Naive thymus-derived CD4-positive, alpha-beta T cell (primary cell): ENCODE measurements at regions not wholly inside any gene's neighbourhood (a gene's known extent, or its start where the extent isn't known, plus 50 kb on each side); places are given as distances from the start of the nearest gene placed in this dataset.
A peak's percentile ranks its signal among the peaks of the same experiment; 100 is the strongest.

Source experiments
- ATAC-seq: fragments of 150-1000 bp; cut with Tn5 transposase; 2 replicates; pipeline ENCODE4 v1.10.0; 2021; ENCODE audit warnings: mild to moderate bottlenecking, moderate library complexity
- CTCF ChIA-PET: fragments of 350-600 bp; sonication (Branson Sonifier 250); formaldehyde crosslinking; loops from one replicate; lab custom pipeline; 2021; ENCODE audit warnings: antibody characterized with exemption; lab: Charles Lee
- POLR2A ChIA-PET: fragments of 350-600 bp; sonication (Branson Sonifier 250); formaldehyde crosslinking; loops from one replicate; lab custom pipeline; 2021; ENCODE audit warnings: antibody characterized with exemption, inconsistent platforms; lab: Charles Lee
- DNase-seq, 9 donors: peaks; one replicate each; pipeline versions ENCODE4 v3.0.0 to v3.0.0-alpha.2; 2020 to 2022; ENCODE audit warnings: mixed read lengths in 1 of 9
- H3K27ac ChIP-seq: one replicate; pipeline ENCODE4 v1.7.0; 2013; ENCODE audit warnings: mild to moderate bottlenecking, low read depth, low read length, moderate library complexity
- H3K27me3 ChIP-seq, 2 donors: one replicate each; pipeline ENCODE4 v1.7.0; 2013; ENCODE audit warnings: low read length in 2 of 2, mild to moderate bottlenecking in 2 of 2, moderate library complexity in 2 of 2; ENCODE audit not compliant: control insufficient read depth in 2 of 2, insufficient read depth in 2 of 2
- H3K36me3 ChIP-seq, 3 experiments: 1 replicate in 2 of 3; 2 replicates in 1 of 3; pipeline ENCODE4 v1.7.0; 2013; ENCODE audit warnings: low read length in 3 of 3, mild to moderate bottlenecking in 3 of 3, moderate library complexity in 1 of 3; ENCODE audit not compliant: insufficient read depth in 3 of 3, control insufficient read depth in 2 of 3
- H3K4me1 ChIP-seq, 2 donors: one replicate each; pipeline ENCODE4 v1.7.0; 2013; ENCODE audit warnings: low read length in 2 of 2, mild to moderate bottlenecking in 2 of 2, moderate library complexity in 1 of 2; ENCODE audit not compliant: control insufficient read depth in 2 of 2, insufficient read depth in 2 of 2
- H3K4me3 ChIP-seq: 2 replicates; pipeline ENCODE4 v1.7.0; 2013; ENCODE audit warnings: mild to moderate bottlenecking, low read length
- H3K9me3 ChIP-seq, 3 experiments: 1 replicate in 2 of 3; 2 replicates in 1 of 3; pipeline ENCODE4 v1.7.0; 2013; ENCODE audit warnings: low read length in 3 of 3; ENCODE audit not compliant: control insufficient read depth in 2 of 3
- H3K27ac Mint-ChIP-seq, 9 donors: one replicate each; pipeline ENCODE4 v1.8.0; 2020 to 2022; ENCODE audit warnings: mixed read lengths in 9 of 9, mild to moderate bottlenecking in 8 of 9, moderate library complexity in 5 of 9, inconsistent platforms in 2 of 9
- H3K27me3 Mint-ChIP-seq, 5 donors: one replicate each; pipeline ENCODE4 v1.8.0; 2021 to 2022; ENCODE audit warnings: mixed read lengths in 5 of 5, mild to moderate bottlenecking in 1 of 5
- H3K36me3 Mint-ChIP-seq, 5 donors: one replicate each; pipeline ENCODE4 v1.8.0; 2020 to 2022; ENCODE audit warnings: mixed read lengths in 5 of 5, mild to moderate bottlenecking in 3 of 5, inconsistent platforms in 1 of 5
- H3K4me1 Mint-ChIP-seq, 7 donors: one replicate each; pipeline ENCODE4 v1.8.0; 2020 to 2022; ENCODE audit warnings: mixed read lengths in 7 of 7, mild to moderate bottlenecking in 3 of 7, inconsistent platforms in 1 of 7
- H3K4me3 Mint-ChIP-seq, 10 donors: one replicate each; pipeline ENCODE4 v1.8.0; 2020 to 2022; ENCODE audit warnings: mild to moderate bottlenecking in 10 of 10, mixed read lengths in 10 of 10, moderate library complexity in 6 of 10, inconsistent platforms in 2 of 10
- H3K9me3 Mint-ChIP-seq, 11 donors: one replicate each; pipeline ENCODE4 v1.8.0; 2020 to 2022; ENCODE audit warnings: mixed read lengths in 11 of 11, mild to moderate bottlenecking in 4 of 11, inconsistent platforms in 1 of 11, moderate library complexity in 1 of 11
- intact Hi-C, 2 donors: fragments of 100-400 bp; cut with micrococcal nuclease; formaldehyde crosslinking; loops; one replicate each; pipeline ENCODE4 v1.15.1; 2023

GRCh38 chr14:105853907-105854599, 327.7 kb downstream of the TMEM121 start:
- peaks cover 0 to 7% (median 0%) of the 10 kb centered on the region in 5 donors for H3K27me3 Mint-ChIP-seq
- Histone ChIP-seq H3K27ac (no peak overlapping the region), H3K36me3 (no peaks in the 10 kb centered on the region), H3K4me3 (no peak overlapping the region), H3K9me3 (no peaks in the 10 kb centered on the region), H3K4me1 (peaks cover 0 to 40% of the 10 kb centered on the region in 2 donors), H3K27me3 (no peaks in the 10 kb centered on the region)
- H3K9me3 Mint-ChIP-seq, result peaks cover 0 to 2% (median 0%) of the 10 kb centered on the region in 11 donors
- ATAC-seq, result no peak
- CTCF ChIA-PET, result no interaction called here
- peaks cover 0 to 2% (median 0%) of the 10 kb centered on the region in 5 donors for H3K36me3 Mint-ChIP-seq
- DNase-seq, result no peak
- POLR2A ChIA-PET, result no interaction called here
- intact Hi-C loops, result no loop called here
- peaks cover 0 to 13% (median 0%) of the 10 kb centered on the region in 7 donors for H3K4me1 Mint-ChIP-seq
- no peak overlapping the region for H3K4me3 Mint-ChIP-seq
- H3K27ac Mint-ChIP-seq, result no peak overlapping the region

GRCh38 chr14:105854600-105855245, 328.3 kb downstream of the TMEM121 start:
- peaks cover 0 to 2% (median 0%) of the 10 kb centered on the region in 5 donors for H3K36me3 Mint-ChIP-seq
- no peaks in the 10 kb centered on the region for H3K9me3 ChIP-seq
- CTCF ChIA-PET, result no interaction called here
- H3K27me3 ChIP-seq, result no peaks in the 10 kb centered on the region
- H3K4me3 Mint-ChIP-seq, result no peak overlapping the region
- intact Hi-C loops, result no loop called here
- peaks cover 0 to 7% (median 0%) of the 10 kb centered on the region in 5 donors for H3K27me3 Mint-ChIP-seq
- H3K4me3 ChIP-seq, result no peak overlapping the region
- POLR2A ChIA-PET, result no interaction called here
- H3K27ac ChIP-seq, result no peak overlapping the region
- ATAC-seq, result no peak
- peak overlapping the region in 1 of 9 donors; percentile 59 for H3K27ac Mint-ChIP-seq
- peak in 1 of 9 donors; percentile 14 for DNase-seq
- peaks cover 0 to 15% (median 0%) of the 10 kb centered on the region in 7 donors for H3K4me1 Mint-ChIP-seq
- peaks cover 0 to 2% (median 0%) of the 10 kb centered on the region in 11 donors for H3K9me3 Mint-ChIP-seq
- no peaks in the 10 kb centered on the region for H3K36me3 ChIP-seq
- peaks cover 0 to 45% of the 10 kb centered on the region in 2 donors for H3K4me1 ChIP-seq

- CTCF ChIA-PET, result no interaction called here
- intact Hi-C loops, result no loop called here
- H3K27ac Mint-ChIP-seq, result peak overlapping the region in 2 of 9 donors; percentile 59 to 88
- H3K9me3 Mint-ChIP-seq, result peaks cover 0 to 2% (median 0%) of the 10 kb centered on the region in 11 donors
- no peaks in the 10 kb centered on the region for H3K27me3 ChIP-seq
- ATAC-seq (no peak), DNase-seq (peak in 1 of 9 donors; percentile 19)
- H3K27ac ChIP-seq, result no peak overlapping the region
- no peaks in the 10 kb centered on the region for H3K9me3 ChIP-seq
- H3K27me3 Mint-ChIP-seq, result peaks cover 0 to 11% (median 2%) of the 10 kb centered on the region in 5 donors
- peaks cover 0 to 2% (median 0%) of the 10 kb centered on the region in 5 donors for H3K36me3 Mint-ChIP-seq
- H3K4me3 ChIP-seq, result no peak overlapping the region
- H3K4me1 Mint-ChIP-seq, result peaks cover 0 to 20% (median 0%) of the 10 kb centered on the region in 7 donors
- H3K4me1 ChIP-seq, result peaks cover 0 to 45% of the 10 kb centered on the region in 2 donors
- no peaks in the 10 kb centered on the region for H3K36me3 ChIP-seq
- no peak overlapping the region for H3K4me3 Mint-ChIP-seq
- POLR2A ChIA-PET, result no interaction called here
Measured at GRCh38 chr14:105855246-105855892, 329.0 kb downstream of the TMEM121 start.

- H3K27ac Mint-ChIP-seq, result peak overlapping the region in 2 of 9 donors; percentile 85 to 88
- H3K9me3 ChIP-seq, result no peaks in the 10 kb centered on the region
- H3K4me1 ChIP-seq, result peaks cover 0 to 52% of the 10 kb centered on the region in 2 donors
- peaks cover 0 to 2% (median 0%) of the 10 kb centered on the region in 11 donors for H3K9me3 Mint-ChIP-seq
- intact Hi-C loops, result no loop called here
- H3K36me3 Mint-ChIP-seq, result peaks cover 0 to 4% (median 0%) of the 10 kb centered on the region in 5 donors
- DNase-seq (peak in 2 of 9 donors; percentile 4 to 15), ATAC-seq (no peak)
- ChIA-PET CTCF (no interaction called here), POLR2A (interaction anchor here (0.6 kb wide), 1 partner anchor 21 kb away, joined by 3 read pairs; no protein-coding TSS in a partner anchor)
- peak overlapping the region in 1 of 10 donors; percentile 60 for H3K4me3 Mint-ChIP-seq
- no peaks in the 10 kb centered on the region for H3K27me3 ChIP-seq
- H3K36me3 ChIP-seq, result no peaks in the 10 kb centered on the region
- peaks cover 0 to 18% (median 9%) of the 10 kb centered on the region in 5 donors for H3K27me3 Mint-ChIP-seq
- no peak overlapping the region for H3K4me3 ChIP-seq
- H3K27ac ChIP-seq, result no peak overlapping the region
- H3K4me1 Mint-ChIP-seq, result peaks cover 0 to 27% (median 0%) of the 10 kb centered on the region in 7 donors
Measured at GRCh38 chr14:105855893-105856675, 329.7 kb downstream of the TMEM121 start.

GRCh38 chr14:105856676-105857219, 330.4 kb downstream of the TMEM121 start:
- DNase-seq (no peak), ATAC-seq (no peak)
- H3K27ac ChIP-seq, result no peak overlapping the region
- Mint-ChIP-seq H3K27me3 (peaks cover 0 to 23% (median 15%) of the 10 kb centered on the region in 5 donors), H3K27ac (peak overlapping the region in 1 of 9 donors; percentile 85), H3K4me3 (peak overlapping the region in 1 of 10 donors; percentile 74), H3K36me3 (peaks cover 0 to 4% (median 0%) of the 10 kb centered on the region in 5 donors), H3K9me3 (peaks cover 0 to 2% (median 0%) of the 10 kb centered on the region in 11 donors), H3K4me1 (peaks cover 0 to 34% (median 3%) of the 10 kb centered on the region in 7 donors)
- peaks cover 0 to 58% of the 10 kb centered on the region in 2 donors for H3K4me1 ChIP-seq
- H3K4me3 ChIP-seq, result no peak overlapping the region
- ChIA-PET POLR2A (interaction anchor here (0.6 kb wide), 1 partner anchor 21 kb away, joined by 3 read pairs; no protein-coding TSS in a partner anchor), CTCF (no interaction called here)
- H3K9me3 ChIP-seq, result no peaks in the 10 kb centered on the region
- H3K36me3 ChIP-seq, result no peaks in the 10 kb centered on the region
- no peaks in the 10 kb centered on the region for H3K27me3 ChIP-seq
- intact Hi-C loops, result no loop called here
